AG10803 (cell line): ENCODE measurements at regions not wholly inside any gene's neighbourhood (a gene's known extent, or its start where the extent isn't known, plus 50 kb on each side); places are given as distances from the start of the nearest gene placed in this dataset.

Source experiments
- DNase-seq: peaks from one replicate; pipeline ENCODE4 v3.0.0; 2010; ENCODE audit warnings: low read depth
- H3K4me3 ChIP-seq: 2 replicates; pipeline ENCODE4 v1.5.1; 2011; ENCODE audit warnings: mild to moderate bottlenecking, low read length, control low read depth
- TF ChIP-seq, protein P1 (sequence below): conservative IDR thresholded peaks from 2 replicates; pipeline ENCODE4 v1.5.1; 2011; ENCODE audit warnings: mild to moderate bottlenecking, low read length, control low read depth, inconsistent platforms

DNA sequence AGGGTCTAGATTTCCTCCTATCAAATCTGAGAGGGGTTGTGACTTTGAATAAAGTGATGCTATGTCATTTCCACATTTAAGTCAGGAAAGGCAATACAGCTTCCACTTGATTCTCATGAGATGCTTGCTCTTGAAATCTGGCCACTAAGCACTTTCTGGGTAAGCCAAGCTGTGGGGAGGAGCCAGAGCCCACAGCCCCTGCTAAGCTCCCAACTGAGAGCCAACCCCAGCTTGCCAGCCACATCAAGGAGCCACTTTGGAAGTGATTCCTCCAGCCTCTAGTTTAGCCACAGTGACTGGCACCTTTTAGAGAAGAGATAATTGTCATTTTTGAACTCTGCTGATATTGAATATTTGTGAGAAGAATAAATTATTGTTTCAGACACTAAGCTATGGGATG lies 1441.5 kb upstream of the IGFBP7 start:
- no peak overlapping the region for H3K4me3 ChIP-seq
- TF ChIP-seq, protein P1, sequence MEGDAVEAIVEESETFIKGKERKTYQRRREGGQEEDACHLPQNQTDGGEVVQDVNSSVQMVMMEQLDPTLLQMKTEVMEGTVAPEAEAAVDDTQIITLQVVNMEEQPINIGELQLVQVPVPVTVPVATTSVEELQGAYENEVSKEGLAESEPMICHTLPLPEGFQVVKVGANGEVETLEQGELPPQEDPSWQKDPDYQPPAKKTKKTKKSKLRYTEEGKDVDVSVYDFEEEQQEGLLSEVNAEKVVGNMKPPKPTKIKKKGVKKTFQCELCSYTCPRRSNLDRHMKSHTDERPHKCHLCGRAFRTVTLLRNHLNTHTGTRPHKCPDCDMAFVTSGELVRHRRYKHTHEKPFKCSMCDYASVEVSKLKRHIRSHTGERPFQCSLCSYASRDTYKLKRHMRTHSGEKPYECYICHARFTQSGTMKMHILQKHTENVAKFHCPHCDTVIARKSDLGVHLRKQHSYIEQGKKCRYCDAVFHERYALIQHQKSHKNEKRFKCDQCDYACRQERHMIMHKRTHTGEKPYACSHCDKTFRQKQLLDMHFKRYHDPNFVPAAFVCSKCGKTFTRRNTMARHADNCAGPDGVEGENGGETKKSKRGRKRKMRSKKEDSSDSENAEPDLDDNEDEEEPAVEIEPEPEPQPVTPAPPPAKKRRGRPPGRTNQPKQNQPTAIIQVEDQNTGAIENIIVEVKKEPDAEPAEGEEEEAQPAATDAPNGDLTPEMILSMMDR: no peak
- no peak for DNase-seq

DNA sequence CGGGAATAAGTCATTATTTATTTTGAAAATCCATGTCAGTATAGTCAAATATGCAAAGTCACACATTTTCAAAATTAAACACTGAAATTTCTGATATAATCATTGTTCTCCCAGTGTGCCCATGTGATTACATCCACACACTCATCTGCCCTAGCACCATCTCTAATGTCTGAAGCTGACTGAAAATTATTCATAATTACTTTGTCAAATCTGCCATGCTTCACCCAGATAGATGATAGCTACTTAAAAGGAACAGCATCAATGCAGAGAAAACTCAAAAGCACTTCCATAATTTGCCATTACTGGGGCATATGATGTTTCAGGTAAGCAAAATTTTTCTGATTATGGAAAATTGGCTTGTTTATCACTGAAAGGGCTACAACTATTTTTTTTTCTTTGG lies 1433.3 kb upstream of the IGFBP7 start:
- H3K4me3 ChIP-seq: no peak overlapping the region
- DNase-seq: no peak
- TF ChIP-seq, protein P1: no peak

DNA sequence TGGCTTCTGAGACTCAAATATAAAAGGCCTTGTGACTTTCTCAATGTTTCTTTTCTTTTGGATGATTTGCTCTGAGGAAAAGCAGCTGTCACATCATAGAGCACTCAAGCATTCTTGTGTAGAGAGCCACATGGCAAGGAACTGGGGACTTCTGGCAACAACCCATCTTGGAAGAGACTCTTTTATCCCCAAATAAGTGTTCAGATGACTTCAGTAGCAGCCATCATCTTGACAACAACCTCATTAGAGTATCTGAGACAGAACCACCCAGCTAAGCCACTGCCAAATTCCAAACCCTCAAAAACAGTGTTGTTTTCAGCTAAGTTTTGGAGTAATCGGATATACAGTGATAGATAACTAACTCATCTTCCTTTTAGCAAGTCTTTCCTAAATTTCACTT lies 1431.7 kb upstream of the IGFBP7 start:
- no peak overlapping the region for H3K4me3 ChIP-seq
- TF ChIP-seq, protein P1: no peak
- DNase-seq: no peak

DNA sequence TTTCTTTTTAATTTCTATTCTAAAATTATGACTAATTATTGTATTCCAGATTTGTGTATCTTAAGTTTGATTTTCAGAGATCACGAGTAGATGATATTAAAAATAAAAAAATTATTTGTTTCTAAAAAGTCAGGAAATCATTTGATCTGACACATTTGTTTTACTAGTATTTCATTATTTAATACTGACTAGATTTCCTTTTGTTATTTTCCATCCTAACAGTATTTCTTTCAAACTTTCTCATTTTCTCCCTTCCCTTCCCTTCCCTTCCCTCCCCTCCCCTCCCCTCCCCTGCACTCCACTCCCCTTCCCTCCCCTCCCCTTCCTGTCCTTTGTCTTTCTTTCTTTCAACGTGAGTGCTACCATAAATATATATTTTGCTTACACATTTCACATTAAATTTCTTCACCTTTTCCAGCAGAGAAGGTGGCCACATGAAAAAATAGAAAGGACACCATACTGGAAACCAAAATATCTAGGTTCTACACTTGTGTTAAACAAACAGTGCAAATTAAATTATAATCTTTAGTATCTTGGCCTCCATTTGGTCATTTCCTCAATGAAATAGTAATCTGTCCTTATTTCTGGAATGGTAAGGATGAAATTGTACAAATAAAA lies 1412.7 kb upstream of the IGFBP7 start:
- TF ChIP-seq, protein P1: no peak
- DNase-seq: no peak
- no peak overlapping the region for H3K4me3 ChIP-seq

DNA sequence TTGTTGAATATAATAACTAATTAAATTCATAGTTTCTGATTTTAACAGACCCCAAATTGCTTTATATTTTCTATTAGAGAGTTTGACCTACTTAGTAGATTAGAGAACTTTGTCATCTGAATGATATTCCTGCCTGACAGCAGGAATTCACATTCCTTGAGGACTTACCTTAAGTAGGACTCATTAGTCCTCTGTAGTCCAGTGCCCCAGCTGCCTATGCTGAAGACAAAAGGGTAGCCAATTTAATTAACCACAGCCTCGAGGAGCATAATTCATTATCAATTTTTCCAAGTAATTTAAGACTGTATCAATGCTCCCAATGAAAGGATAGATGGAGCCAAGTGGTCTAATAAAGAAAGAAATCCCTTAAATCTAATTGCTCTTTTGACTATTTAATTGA lies 1405.0 kb upstream of the IGFBP7 start:
- H3K4me3 ChIP-seq: no peak overlapping the region
- DNase-seq: no peak
- TF ChIP-seq, protein P1: no peak

DNA sequence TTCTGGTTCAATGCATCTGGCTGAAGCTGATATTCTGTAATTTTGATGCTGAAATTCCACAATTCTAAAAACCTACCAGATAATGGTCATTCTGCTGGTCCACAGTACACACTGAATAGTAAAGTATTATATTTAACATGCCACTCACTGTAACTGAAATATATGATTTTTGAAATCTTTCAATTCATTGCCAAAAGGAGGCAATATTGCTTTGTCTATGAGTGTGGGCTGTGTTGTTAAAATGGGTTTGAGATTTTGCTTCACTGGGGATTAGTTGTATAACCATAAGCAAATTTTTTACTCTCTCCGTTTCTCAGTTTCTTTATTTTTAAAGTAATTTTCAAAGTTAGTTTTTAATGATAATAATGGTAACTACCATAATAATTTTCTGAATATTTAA lies 1404.1 kb upstream of the IGFBP7 start:
- TF ChIP-seq, protein P1: no peak
- H3K4me3 ChIP-seq: no peak overlapping the region
- DNase-seq: no peak

DNA sequence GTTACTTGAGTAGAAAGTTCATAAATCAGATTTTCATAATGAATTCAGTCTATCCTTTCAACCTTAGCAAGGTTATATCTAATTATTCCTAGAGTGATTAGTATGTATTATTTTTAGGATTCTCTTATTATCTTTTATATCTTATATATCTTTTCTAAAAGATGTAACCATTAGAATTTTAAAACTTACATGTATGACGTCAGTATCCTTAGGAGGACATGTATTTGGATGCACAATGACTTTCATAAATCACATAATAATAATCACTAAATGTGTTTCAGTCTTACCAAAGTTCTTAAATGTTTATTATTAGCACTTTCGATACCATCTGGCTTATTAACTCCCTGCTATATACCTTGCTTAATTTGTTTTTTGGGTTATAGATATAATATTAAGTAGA lies 1400.5 kb upstream of the IGFBP7 start:
- TF ChIP-seq, protein P1: no peak
- H3K4me3 ChIP-seq: no peak overlapping the region
- no peak for DNase-seq
